GM21515 (cell line): ENCODE measurements at regions not wholly inside any gene's neighbourhood (a gene's known extent, or its start where the extent isn't known, plus 50 kb on each side); places are given as distances from the start of the nearest gene placed in this dataset.

ENCODE experiments used
- ATAC-seq: cut with Tn5 transposase; IDR thresholded peaks from one replicate; pipeline ENCODE4 v1.9.1; 2021; ENCODE audit not compliant: unreplicated experiment

DNA sequence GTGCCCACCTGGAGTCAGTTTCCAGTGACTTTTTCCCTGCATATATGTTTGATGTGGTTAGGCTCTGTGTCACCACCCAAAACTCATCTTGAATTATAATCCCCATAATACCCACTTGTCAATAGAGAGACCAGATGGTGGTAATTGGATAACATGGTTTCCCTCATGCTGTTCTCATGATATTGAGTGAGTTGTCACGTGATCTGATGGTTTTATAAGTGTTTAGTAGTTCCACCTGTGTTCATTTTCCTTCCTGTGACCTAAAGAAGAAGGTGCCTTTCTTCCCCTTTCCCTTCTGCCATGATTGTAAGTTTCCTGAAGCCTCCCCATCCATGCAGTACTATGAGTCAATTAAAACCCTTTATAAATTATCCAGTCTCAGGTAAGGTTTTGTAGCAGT is 740.9 kb downstream of the ARAP2 start:
- ATAC-seq, result no peak

GRCh38 chr4:35506161-35506560 is 738.2 kb downstream of the ARAP2 start:
- ATAC-seq, result no peak

- no peak for ATAC-seq
Measured at GRCh38 chr4:35511851-35512250, 732.5 kb downstream of the ARAP2 start.

GRCh38 chr4:35516102-35516501 is 728.2 kb downstream of the ARAP2 start:
- no peak for ATAC-seq

DNA sequence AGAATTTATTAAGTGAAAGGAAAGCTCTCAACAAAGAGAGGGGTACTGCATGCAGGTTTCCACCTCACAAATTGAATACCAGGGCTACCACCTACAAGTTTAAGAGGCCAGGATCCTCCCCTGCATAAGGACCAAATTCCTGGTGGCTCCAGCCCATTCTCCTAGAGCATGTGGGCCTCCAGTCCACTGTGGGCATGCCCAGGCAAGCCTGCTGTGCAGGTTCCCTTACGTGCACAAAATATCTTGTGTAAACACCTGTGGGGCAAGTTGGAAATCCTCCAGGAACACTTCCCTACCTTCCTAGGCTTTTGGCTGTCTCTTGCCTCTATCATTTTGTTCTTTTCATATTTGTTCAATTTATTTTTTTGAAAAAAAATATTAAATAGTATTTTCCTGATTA is 724.3 kb downstream of the ARAP2 start:
- ATAC-seq, result no peak

GRCh38 chr4:35521682-35522081 is 722.6 kb downstream of the ARAP2 start:
- ATAC-seq, result no peak

- ATAC-seq, result no peak
Measured at GRCh38 chr4:35525192-35525978, 718.9 kb downstream of the ARAP2 start.

GRCh38 chr4:35526456-35526855 is 717.9 kb downstream of the ARAP2 start:
- no peak for ATAC-seq

DNA sequence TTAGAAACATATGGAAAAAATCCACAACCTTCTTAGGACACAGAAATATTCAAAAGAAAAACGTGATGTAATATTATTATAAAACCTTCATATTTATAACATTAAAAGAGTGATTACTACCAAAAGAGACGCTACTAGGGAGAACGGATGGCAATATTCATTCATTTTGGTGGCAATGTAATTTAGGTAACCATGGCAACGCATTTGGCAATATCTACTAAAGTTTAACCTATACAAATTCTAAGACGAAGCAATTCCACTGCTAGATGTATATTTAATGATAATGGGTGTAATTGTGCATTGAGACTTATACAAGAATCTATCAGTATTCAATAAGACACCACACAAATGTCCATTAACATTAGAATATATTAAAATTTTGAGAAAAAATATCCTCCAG is 709.4 kb downstream of the ARAP2 start:
- ATAC-seq, result no peak

- ATAC-seq, result no peak
Measured at GRCh38 chr4:35538807-35539206, 705.5 kb downstream of the ARAP2 start.

DNA sequence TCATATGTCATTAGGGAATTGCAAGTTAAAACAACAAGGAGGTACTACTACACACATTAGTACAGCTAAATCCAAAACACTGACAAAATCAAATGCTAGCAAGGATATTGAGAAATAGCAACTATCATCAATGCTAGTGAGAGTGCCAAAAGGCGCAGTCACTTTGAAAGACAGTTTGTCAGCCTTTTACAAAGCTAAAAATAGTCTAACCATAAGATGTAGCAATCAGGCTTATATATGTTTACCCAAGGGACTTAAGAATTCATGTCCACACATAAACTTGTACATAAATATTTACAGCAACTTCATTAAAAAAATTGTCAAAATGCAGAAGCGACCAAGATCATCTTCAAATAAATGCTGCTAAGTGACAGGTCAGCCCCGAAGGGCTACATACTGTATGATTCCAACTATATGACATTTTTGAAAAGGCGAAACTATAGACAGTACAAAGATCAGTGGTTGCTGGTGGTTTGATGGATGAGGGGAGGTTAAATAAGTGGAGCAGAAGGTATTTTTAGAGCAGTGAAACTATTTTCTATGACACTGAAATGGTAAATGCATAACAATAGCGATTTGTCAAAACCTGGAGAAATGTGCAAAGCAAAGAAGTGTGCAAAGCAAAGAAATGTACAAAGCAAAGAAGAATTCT is 704.8 kb downstream of the ARAP2 start:
- ATAC-seq, result no peak

DNA sequence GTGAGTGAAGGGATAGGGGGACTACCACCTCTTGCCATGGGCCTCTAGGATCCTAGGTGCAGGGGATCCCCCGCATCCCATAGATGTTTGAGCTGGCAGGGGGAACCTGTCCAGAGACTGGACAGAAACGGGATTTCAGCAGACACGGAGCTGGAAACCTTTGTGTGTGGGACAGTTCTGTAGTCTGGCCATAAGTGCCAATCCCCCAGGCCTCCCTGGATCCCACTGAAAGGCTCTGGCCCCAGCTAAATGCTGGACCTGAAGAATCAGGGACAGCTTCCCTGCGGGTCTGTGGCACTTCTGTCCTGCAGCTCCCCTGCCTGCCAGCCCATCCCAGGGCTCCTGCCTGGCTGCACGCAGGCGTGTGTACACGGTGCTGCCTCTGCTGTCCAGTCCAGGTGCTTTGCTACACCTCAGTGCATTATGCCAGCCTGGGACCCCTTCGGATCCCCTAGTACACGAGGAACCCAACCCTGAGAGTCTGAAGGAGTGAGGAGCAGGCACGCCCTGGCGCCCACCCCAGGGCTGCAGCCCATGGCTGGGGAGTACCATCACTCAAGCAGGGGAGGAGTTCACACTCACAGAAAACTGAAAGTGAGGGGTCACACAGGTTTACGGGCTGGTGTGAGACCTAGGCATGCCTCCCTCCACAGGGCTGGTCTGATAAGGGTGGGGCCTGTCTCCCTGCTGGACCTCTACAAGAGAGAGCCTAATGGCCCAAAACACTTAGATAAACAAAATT is 703.0 kb downstream of the ARAP2 start:
- no peak for ATAC-seq

- ATAC-seq, result no peak
Measured at GRCh38 chr4:35541888-35542213, 702.5 kb downstream of the ARAP2 start.

- no peak for ATAC-seq
Measured at GRCh38 chr4:35548921-35549320, 695.4 kb downstream of the ARAP2 start.

- no peak for ATAC-seq
Measured at GRCh38 chr4:35556387-35556786, 687.9 kb downstream of the ARAP2 start.

DNA sequence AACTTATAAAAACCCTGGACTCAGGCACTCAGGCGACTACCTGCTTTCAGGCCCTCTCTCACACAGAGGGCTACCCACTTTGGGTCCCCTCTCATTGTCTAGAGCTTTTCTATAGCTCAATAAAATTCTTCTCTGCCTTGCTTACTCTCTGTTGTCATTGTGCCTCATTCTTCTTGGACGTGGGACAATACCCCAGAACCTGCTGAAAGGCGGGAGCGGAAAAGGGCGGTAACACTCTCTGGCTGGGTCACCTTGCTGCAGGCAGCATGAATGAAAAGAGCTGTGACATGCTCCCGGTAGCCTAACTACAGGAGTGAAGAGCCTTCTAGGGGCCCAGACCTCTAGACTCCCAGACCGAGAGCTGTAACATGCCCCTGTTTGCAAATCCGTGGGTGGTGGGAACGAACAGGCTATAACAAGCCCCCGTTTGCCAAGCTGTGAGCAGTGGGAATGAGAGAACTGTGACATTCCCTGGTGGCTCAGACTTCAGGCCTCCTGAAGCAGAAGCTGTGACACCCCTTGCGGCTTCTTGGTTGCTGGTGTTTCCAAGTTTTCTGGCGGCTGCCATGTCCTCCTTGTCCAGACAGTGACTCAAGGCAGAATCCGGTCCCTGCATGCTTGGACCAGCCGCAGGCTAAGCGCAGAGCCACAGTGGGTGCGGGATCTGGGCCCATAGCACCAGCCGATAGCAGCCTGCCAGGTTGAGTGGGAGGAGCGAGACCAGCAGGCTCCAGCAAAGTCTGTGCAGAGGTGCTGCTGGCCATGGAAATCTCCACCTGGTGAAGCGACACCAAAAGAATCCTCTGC is 684.6 kb downstream of the ARAP2 start:
- no peak for ATAC-seq

GRCh38 chr4:35562861-35563260 is 681.5 kb downstream of the ARAP2 start:
- no peak for ATAC-seq

DNA sequence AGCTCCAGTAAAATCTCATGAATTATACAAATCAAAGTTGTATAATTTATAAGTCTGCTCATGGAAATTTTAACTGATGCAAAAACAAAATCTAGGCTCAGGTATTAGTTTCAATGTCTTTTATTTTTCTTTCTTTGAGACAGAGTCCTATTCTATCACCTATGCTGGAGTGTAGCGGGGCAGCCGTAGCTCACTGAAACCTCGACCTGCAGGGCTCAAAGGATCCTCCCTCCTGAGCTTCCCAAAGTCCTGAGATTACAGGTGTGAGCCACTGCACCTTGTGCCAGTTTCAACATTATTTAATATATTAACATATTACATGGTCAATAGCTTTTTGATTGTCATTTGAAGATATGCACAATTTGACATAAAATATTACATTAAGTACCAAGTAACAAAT is 678.7 kb downstream of the ARAP2 start:
- no peak for ATAC-seq

GRCh38 chr4:35591035-35591434 is 653.3 kb downstream of the ARAP2 start:
- ATAC-seq, result no peak

DNA sequence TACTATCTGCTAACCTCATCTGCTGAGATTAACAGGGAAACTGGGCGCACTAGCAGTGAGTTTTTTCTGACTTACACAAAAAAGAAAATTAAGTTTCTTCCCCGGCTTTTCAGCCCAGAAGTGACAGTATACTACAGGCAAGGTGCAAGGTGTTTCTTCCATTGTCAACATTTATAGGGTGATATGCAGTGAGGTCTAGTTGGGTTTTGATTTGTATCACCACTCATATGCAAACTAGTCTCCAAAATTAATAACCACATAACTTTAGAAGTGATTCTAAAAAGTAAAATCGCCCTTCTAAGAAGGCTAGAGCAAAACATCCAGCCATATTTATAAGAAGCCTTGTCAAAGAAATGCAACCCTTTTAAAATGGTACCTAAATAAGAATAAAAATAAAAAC is 640.1 kb downstream of the ARAP2 start:
- no peak for ATAC-seq

- ATAC-seq, result no peak
Measured at GRCh38 chr4:35604724-35605123, 639.6 kb downstream of the ARAP2 start.
